Upper lobe of left lung (tissue), 6 donors: ENCODE measurements at regions not wholly inside any gene's neighbourhood (a gene's known extent, or its start where the extent isn't known, plus 50 kb on each side); places are given as distances from the start of the nearest gene placed in this dataset.

ENCODE experiments used
- ATAC-seq, 2 donors: fragments of 200-7000 bp; cut with Tn5 transposase; one replicate each; pipeline ENCODE4 v1.9.1; 2022; ENCODE audit warnings: mild to moderate bottlenecking in 2 of 2, moderate library complexity in 2 of 2; ENCODE audit not compliant: low FRiP score in 2 of 2
- DNase-seq, 2 donors: peaks; one replicate each; pipeline ENCODE4 v3.0.0-alpha.2; 2019 to 2020
- H3K27ac ChIP-seq, 4 donors: fragments of 200-600 bp; sonication (generic); one replicate each; pipeline ENCODE4 v1.5.1; 2016 to 2019
- H3K27me3 ChIP-seq, 4 donors: fragments of 200-600 bp; sonication (generic); one replicate each; pipeline ENCODE4 v1.5.1; 2017 to 2019
- H3K36me3 ChIP-seq, 4 donors: fragments of 200-600 bp; sonication (generic); one replicate each; pipeline ENCODE4 v1.5.1; 2016 to 2019
- H3K4me1 ChIP-seq, 4 donors: fragments of 200-600 bp; sonication (generic); one replicate each; pipeline ENCODE4 v1.5.1; 2018 to 2019
- H3K4me3 ChIP-seq, 4 donors: fragments of 200-600 bp; sonication (generic); one replicate each; pipeline ENCODE4 v1.5.1; 2017 to 2019; ENCODE audit warnings: mild to moderate bottlenecking in 2 of 4, moderate library complexity in 1 of 4
- H3K9me3 ChIP-seq, 4 donors: fragments of 200-600 bp; sonication (generic); one replicate each; pipeline ENCODE4 v1.5.1; 2018 to 2019
- CTCF ChIP-seq, 6 experiments: fragments of 450-650 bp in 4 of 6; fragments of 200-600 bp in 2 of 6; sonication (generic) in 2 of 6; IDR thresholded peaks; one replicate each; pipeline ENCODE4 v1.5.1; 2016 to 2019; ENCODE audit warnings: antibody characterized with exemption in 6 of 6
- EP300 ChIP-seq, 4 donors: sonication (generic); formaldehyde crosslinking; IDR thresholded peaks; one replicate each; pipeline ENCODE4 v1.5.1; 2017; ENCODE audit warnings: antibody characterized with exemption in 4 of 4, control low read depth in 2 of 4
- POLR2A ChIP-seq, 4 donors: fragments of 450-650 bp; IDR thresholded peaks; one replicate each; pipeline ENCODE4 v1.5.1; 2016 to 2017; ENCODE audit warnings: antibody characterized with exemption in 4 of 4, mild to moderate bottlenecking in 2 of 4
- POLR2AphosphoS5 ChIP-seq, 2 donors: sonication (generic); formaldehyde crosslinking; IDR thresholded peaks; one replicate each; pipeline ENCODE4 v1.5.1; 2017; ENCODE audit warnings: antibody characterized with exemption in 2 of 2
- WGBS, 2 donors: methylation state at CpG; one replicate each; pipeline ENCODE4 v1.1.5; 2017 to 2018; 5-methylcytosine and 5-hydroxymethylcytosine counted together
- donor health status: DM: no; HTN: no; CAD: no; lungs with moderate emphysema.
- donor health status: DM: no; HTN: yes; CAD: no; lungs with severe emphysema.

- ATAC-seq (no peak), DNase-seq (no peak)
- Histone ChIP-seq H3K27me3 (no peaks in the 10 kb centered on the region), H3K4me1 (no peaks in the 10 kb centered on the region), H3K36me3 (no peaks in the 10 kb centered on the region), H3K4me3 (no peak overlapping the region), H3K27ac (no peak overlapping the region), H3K9me3 (no peaks in the 10 kb centered on the region)
- WGBS, 2 donors = 91 to 99% methylated on average over 4 of the region's 4 CpGs
- TF ChIP-seq CTCF (IDR thresholded peaks at IDR 0.05) (no peak), EP300 (IDR thresholded peaks at IDR 0.05) (no peak), POLR2A (IDR thresholded peaks at IDR 0.05) (no peak), POLR2AphosphoS5 (IDR thresholded peaks at IDR 0.05) (no peak)
Observed at GRCh38 chr4:17060230-17060629, 161.8 kb upstream of the LDB2 start.

GRCh38 chr4:17058916-17059741, 160.7 kb upstream of the LDB2 start:
- H3K36me3 ChIP-seq = no peaks in the 10 kb centered on the region
- H3K4me1 ChIP-seq = no peaks in the 10 kb centered on the region
- H3K27ac ChIP-seq = no peak overlapping the region
- ATAC-seq (peak in 1 of 2 donors; percentile 68), DNase-seq (no peak)
- TF ChIP-seq POLR2A (IDR thresholded peaks at IDR 0.05) = no peak
- TF ChIP-seq CTCF (IDR thresholded peaks at IDR 0.05) = no peak
- TF ChIP-seq POLR2AphosphoS5 (IDR thresholded peaks at IDR 0.05) = no peak
- TF ChIP-seq EP300 (IDR thresholded peaks at IDR 0.05) = no peak
- no peaks in the 10 kb centered on the region for H3K9me3 ChIP-seq
- WGBS, 2 donors = 62 to 68% methylated on average over 10 of the region's 10 CpGs
- no peak overlapping the region for H3K4me3 ChIP-seq
- no peaks in the 10 kb centered on the region for H3K27me3 ChIP-seq

- ATAC-seq = peak in 1 of 2 donors; percentile 72
- Histone ChIP-seq H3K36me3 (no peaks in the 10 kb centered on the region), H3K9me3 (no peaks in the 10 kb centered on the region), H3K27ac (no peak overlapping the region), H3K4me3 (no peak overlapping the region), H3K27me3 (no peaks in the 10 kb centered on the region), H3K4me1 (no peaks in the 10 kb centered on the region)
- 61 to 80% methylated on average over 3 to 4 of the region's 4 CpGs for whole genome bisulfite sequencing, 2 donors
- DNase-seq = no peak
- TF ChIP-seq CTCF (IDR thresholded peaks at IDR 0.05) (no peak), POLR2AphosphoS5 (IDR thresholded peaks at IDR 0.05) (no peak), POLR2A (IDR thresholded peaks at IDR 0.05) (no peak), EP300 (IDR thresholded peaks at IDR 0.05) (no peak)
Observed at GRCh38 chr4:17058536-17058915, 160.1 kb upstream of the LDB2 start.

- no peaks in the 10 kb centered on the region for H3K27me3 ChIP-seq
- DNase-seq (no peak), ATAC-seq (no peak)
- no peaks in the 10 kb centered on the region for H3K9me3 ChIP-seq
- H3K27ac ChIP-seq = no peak overlapping the region
- no peak overlapping the region for H3K4me3 ChIP-seq
- TF ChIP-seq EP300 (IDR thresholded peaks at IDR 0.05) (no peak), CTCF (IDR thresholded peaks at IDR 0.05) (no peak), POLR2A (IDR thresholded peaks at IDR 0.05) (no peak), POLR2AphosphoS5 (IDR thresholded peaks at IDR 0.05) (no peak)
- H3K4me1 ChIP-seq = no peaks in the 10 kb centered on the region
- no peaks in the 10 kb centered on the region for H3K36me3 ChIP-seq
- WGBS, 2 donors = 92 to 95% methylated on average over 6 of the region's 6 CpGs
Observed at GRCh38 chr4:17057035-17057434, 158.6 kb upstream of the LDB2 start.

GRCh38 chr4:17055788-17056187, 157.3 kb upstream of the LDB2 start:
- no peaks in the 10 kb centered on the region for H3K9me3 ChIP-seq
- DNase-seq (no peak), ATAC-seq (no peak)
- no peaks in the 10 kb centered on the region for H3K36me3 ChIP-seq
- no peaks in the 10 kb centered on the region for H3K27me3 ChIP-seq
- TF ChIP-seq CTCF (IDR thresholded peaks at IDR 0.05) = no peak
- no peak for TF ChIP-seq POLR2AphosphoS5 (IDR thresholded peaks at IDR 0.05)
- H3K4me3 ChIP-seq = no peak overlapping the region
- 79 to 91% methylated on average over 2 of the region's 2 CpGs for WGBS, 2 donors
- no peaks in the 10 kb centered on the region for H3K4me1 ChIP-seq
- H3K27ac ChIP-seq = no peak overlapping the region
